SK-N-SH treated with all-trans-retinoic acid at 6 μM for 48 hours (cell line): ENCODE measurements at regions not wholly inside any gene's neighbourhood (a gene's known extent, or its start where the extent isn't known, plus 50 kb on each side); places are given as distances from the start of the nearest gene placed in this dataset.

ENCODE experiments used
- ATAC-seq: fragments of 200-7000 bp; cut with Tn5 transposase; 3 replicates; pipeline ENCODE4 v1.9.1; 2020; ENCODE audit warnings: mild to moderate bottlenecking, moderate library complexity
- ARNTL ChIP-seq: fragments of 450-650 bp; formaldehyde crosslinking; IDR thresholded peaks from 2 replicates; pipeline ENCODE4 v1.5.0; 2020; ENCODE audit warnings: low read depth, mild to moderate bottlenecking, moderate library complexity, borderline replicate concordance
- BACH2 ChIP-seq: fragments of 250-450 bp; sonication (Bioruptor Pico); IDR thresholded peaks from 2 replicates; pipeline ENCODE4 v1.9.0; 2021; ENCODE audit warnings: mild to moderate bottlenecking, borderline replicate concordance
- CSDC2 ChIP-seq: fragments of 250-450 bp; sonication (Bioruptor Pico); IDR thresholded peaks from 2 replicates; pipeline ENCODE4 v1.5.0; 2020; ENCODE audit warnings: mild to moderate bottlenecking, moderate library complexity
- CSRNP3 ChIP-seq: fragments of 250-450 bp; sonication (Bioruptor Pico); IDR thresholded peaks from 2 replicates; pipeline ENCODE4 v1.5.1; 2021; ENCODE audit warnings: mild to moderate bottlenecking, moderate library complexity
- ESRRG ChIP-seq: fragments of 250-450 bp; sonication (Bioruptor Pico); IDR thresholded peaks from 2 replicates; pipeline ENCODE4 v1.6.1; 2021; ENCODE audit warnings: mild to moderate bottlenecking
- GLIS3 ChIP-seq: fragments of 250-450 bp; sonication (Bioruptor Pico); IDR thresholded peaks from 2 replicates; pipeline ENCODE4 v1.5.0; 2020; ENCODE audit warnings: mild to moderate bottlenecking, moderate library complexity
- ISL1 ChIP-seq: fragments of 250-450 bp; sonication (Bioruptor Pico); IDR thresholded peaks from 2 replicates; pipeline ENCODE4 v2.1.2; 2022; ENCODE audit warnings: mild to moderate bottlenecking, moderate library complexity
- OSR1 ChIP-seq: fragments of 250-450 bp; sonication (Bioruptor Pico); IDR thresholded peaks from 2 replicates; pipeline ENCODE4 v1.8.0; 2022; ENCODE audit warnings: moderate library complexity, mild to moderate bottlenecking, inconsistent platforms
- PATZ1 ChIP-seq: fragments of 250-450 bp; sonication (Bioruptor Pico); IDR thresholded peaks from 2 replicates; pipeline ENCODE4 v1.8.0; 2020; ENCODE audit warnings: mild to moderate bottlenecking, moderate library complexity, borderline replicate concordance
- POU6F1 ChIP-seq: fragments of 250-450 bp; sonication (Bioruptor Pico); IDR thresholded peaks from 2 replicates; pipeline ENCODE4 v1.8.0; 2021; ENCODE audit warnings: low read depth, mild to moderate bottlenecking, moderate library complexity, borderline replicate concordance
- RARB ChIP-seq: fragments of 250-450 bp; sonication (Bioruptor Pico); IDR thresholded peaks from 2 replicates; pipeline ENCODE4 v1.8.0; 2021; ENCODE audit warnings: mild to moderate bottlenecking, moderate library complexity
- SNAI2 ChIP-seq: fragments of 250-450 bp; sonication (Bioruptor Pico); IDR thresholded peaks from 2 replicates; pipeline ENCODE4 v1.5.0; 2020; ENCODE audit warnings: mild to moderate bottlenecking, moderate library complexity
- TOX ChIP-seq: fragments of 250-450 bp; sonication (Bioruptor Pico); IDR thresholded peaks from 2 replicates; pipeline ENCODE4 v1.8.0; 2021; ENCODE audit warnings: mild to moderate bottlenecking, moderate library complexity, borderline replicate concordance
- TSHZ2 ChIP-seq: fragments of 250-450 bp; sonication (Bioruptor Pico); IDR thresholded peaks from 2 replicates; pipeline ENCODE4 v1.5.0; 2020; ENCODE audit warnings: mild to moderate bottlenecking, moderate library complexity
- ZC3H10 ChIP-seq: fragments of 250-450 bp; sonication (Bioruptor Pico); IDR thresholded peaks from 2 replicates; pipeline ENCODE4 v1.5.1; 2021; ENCODE audit warnings: mild to moderate bottlenecking, moderate library complexity
- ZFP3 ChIP-seq: fragments of 250-450 bp; sonication (Bioruptor Pico); IDR thresholded peaks from 2 replicates; pipeline ENCODE4 v1.5.0; 2020; ENCODE audit warnings: mild to moderate bottlenecking, moderate library complexity
- ZFP30 ChIP-seq: fragments of 450-650 bp; formaldehyde crosslinking; IDR thresholded peaks from 2 replicates; pipeline ENCODE4 v1.5.0; 2022; ENCODE audit warnings: mild to moderate bottlenecking, moderate library complexity
- ZNF565 ChIP-seq: fragments of 450-650 bp; formaldehyde crosslinking; conservative IDR thresholded peaks from 2 replicates; pipeline ENCODE4 v1.5.0; 2020; ENCODE audit warnings: low read depth, mild to moderate bottlenecking, moderate library complexity
- ZNF70 ChIP-seq: fragments of 450-650 bp; formaldehyde crosslinking; IDR thresholded peaks from 2 replicates; pipeline ENCODE4 v1.5.0; 2020; ENCODE audit warnings: mild to moderate bottlenecking, moderate library complexity
- ZNF8 ChIP-seq: fragments of 450-650 bp; formaldehyde crosslinking; IDR thresholded peaks from 2 replicates; pipeline ENCODE4 v1.5.0; 2020; ENCODE audit warnings: mild to moderate bottlenecking, moderate library complexity

GRCh38 chrX:18002791-18003190 lies 141.7 kb upstream of the RAI2 start:
- ATAC-seq, result no peak
- TF ChIP-seq ARNTL, result no peak
- no peak for TF ChIP-seq TSHZ2
- TF ChIP-seq ZFP30 (CRISPR knock-in tag), result no peak
- no peak for TF ChIP-seq SNAI2
- TF ChIP-seq ESRRG (CRISPR knock-in tag), result no peak
- no peak for TF ChIP-seq ISL1 (CRISPR knock-in tag)
- TF ChIP-seq ZC3H10 (CRISPR knock-in tag), result no peak
- no peak for TF ChIP-seq ZFP3 (CRISPR knock-in tag)
- TF ChIP-seq OSR1 (CRISPR knock-in tag), result no peak
- TF ChIP-seq CSRNP3 (CRISPR knock-in tag), result no peak
- TF ChIP-seq GLIS3 (CRISPR knock-in tag), result no peak
- TF ChIP-seq RARB (CRISPR knock-in tag), result no peak
- no peak for TF ChIP-seq BACH2 (CRISPR knock-in tag)
- TF ChIP-seq, all 23 proteins: peak for 0

- no peak for ATAC-seq
- TF ChIP-seq ARNTL (no peak), ZNF565 (CRISPR knock-in tag) (no peak), TOX (CRISPR knock-in tag) (no peak), OSR1 (CRISPR knock-in tag) (no peak), ISL1 (CRISPR knock-in tag) (no peak), CSDC2 (CRISPR knock-in tag) (no peak), ZNF70 (CRISPR knock-in tag) (no peak), ZFP30 (CRISPR knock-in tag) (no peak), ZFP3 (CRISPR knock-in tag) (no peak), CSRNP3 (CRISPR knock-in tag) (no peak), ZNF8 (CRISPR knock-in tag) (no peak), ZC3H10 (CRISPR knock-in tag) (no peak), TSHZ2 (no peak), SNAI2 (no peak), POU6F1 (CRISPR knock-in tag) (no peak), PATZ1 (no peak)
- TF ChIP-seq, all 23 proteins: peak for 0
These were observed 133.3 kb upstream of the RAI2 start for GRCh38 chrX:17994429-17994828.
